Upper lobe of left lung (tissue), 4 donors: ENCODE measurements at regions not wholly inside any gene's neighbourhood (a gene's known extent, or its start where the extent isn't known, plus 50 kb on each side); places are given as distances from the start of the nearest gene placed in this dataset.

Experiments
- CTCF ChIP-seq, 6 experiments: fragments of 450-650 bp in 4 of 6; fragments of 200-600 bp in 2 of 6; sonication (generic) in 2 of 6; IDR thresholded peaks; one replicate each; pipeline ENCODE4 v1.5.1; 2016 to 2019; ENCODE audit warnings: antibody characterized with exemption in 6 of 6
- POLR2A ChIP-seq, 4 donors: fragments of 450-650 bp; IDR thresholded peaks; one replicate each; pipeline ENCODE4 v1.5.1; 2016 to 2017; ENCODE audit warnings: antibody characterized with exemption in 4 of 4, mild to moderate bottlenecking in 2 of 4

GRCh38 chr6:130518588-130518987, 152.8 kb downstream of the TMEM200A start:
- no peak for TF ChIP-seq CTCF (IDR thresholded peaks at IDR 0.05)
- no peak for TF ChIP-seq POLR2A (IDR thresholded peaks at IDR 0.05)
